IMR-90 (cell line): ENCODE measurements at regions not wholly inside any gene's neighbourhood (a gene's known extent, or its start where the extent isn't known, plus 50 kb on each side); places are given as distances from the start of the nearest gene placed in this dataset.

ENCODE experiments used
- ATAC-seq: fragments of 200-7000 bp; cut with Tn5 transposase; 2 replicates; pipeline ENCODE4 v1.9.1; 2020; ENCODE audit warnings: low read depth, mild to moderate bottlenecking, moderate library complexity
- BruUV-seq: library from RNA; stranded (reverse); fragments of 400-500 nt; replicated peaks from 2 replicates; lab custom pipeline; 2021; lab: Mats Ljungman, UMichigan
- CTCF ChIA-PET: fragments of 300-600 bp; formaldehyde crosslinking; extraction: SDS; loops from one replicate; lab custom pipeline; 2021; ENCODE audit warnings: antibody characterized with exemption; lab: Yijun Ruan, JAX
- POLR2A ChIA-PET: fragments of 300-600 bp; sonication (Branson Sonifier 250); formaldehyde crosslinking; loops from one replicate; lab custom pipeline; 2022; ENCODE audit warnings: antibody characterized with exemption; ENCODE audit not compliant: unreplicated experiment; lab: Charles Lee
- DNase-seq: peaks from one replicate; pipeline ENCODE4 v3.0.0; 2013
- H2AFZ ChIP-seq: replicated peaks from 2 replicates; pipeline ENCODE3; 2013; ENCODE audit warnings: low read length, mild to moderate bottlenecking; ENCODE audit not compliant: poor library complexity
- H2AK5ac ChIP-seq: 2 replicates; pipeline ENCODE4 v1.6.1; 2013; ENCODE audit warnings: low read depth, low read length, inconsistent platforms
- H2AK9ac ChIP-seq: replicated peaks from 2 replicates; pipeline ENCODE3; 2013; ENCODE audit warnings: mild to moderate bottlenecking, low read depth, low read length, moderate library complexity; ENCODE audit not compliant: poor library complexity
- H2BK120ac ChIP-seq: 2 replicates; pipeline ENCODE4 v1.6.1; 2013; ENCODE audit warnings: low read depth, low read length, inconsistent platforms
- H2BK15ac ChIP-seq: 3 replicates; pipeline ENCODE4 v1.6.1; 2013; ENCODE audit warnings: low read depth, low read length, inconsistent platforms
- H2BK20ac ChIP-seq: 2 replicates; pipeline ENCODE4 v1.6.1; 2013; ENCODE audit warnings: low read depth, mild to moderate bottlenecking, inconsistent platforms, low read length, moderate library complexity
- H2BK5ac ChIP-seq: 2 replicates; pipeline ENCODE4 v1.6.1; 2013; ENCODE audit warnings: mild to moderate bottlenecking, low read depth, low read length, inconsistent platforms; ENCODE audit not compliant: poor library complexity, severe bottlenecking
- H3K14ac ChIP-seq: replicated peaks from 2 replicates; pipeline ENCODE4 v1.6.1; 2013; ENCODE audit warnings: low read depth, low read length, inconsistent platforms
- H3K18ac ChIP-seq: 2 replicates; pipeline ENCODE4 v1.6.1; 2013; ENCODE audit warnings: low read depth, low read length, control low read depth
- H3K23ac ChIP-seq: 2 replicates; pipeline ENCODE4 v1.6.1; 2013; ENCODE audit warnings: low read depth, low read length, inconsistent platforms
- H3K27ac ChIP-seq: 2 replicates; pipeline ENCODE4 v1.5.1; 2013; ENCODE audit warnings: mild to moderate bottlenecking, control low read depth, low read length; ENCODE audit not compliant: insufficient read depth
- H3K27me3 ChIP-seq: 2 replicates; pipeline ENCODE4 v1.6.1; 2013; ENCODE audit warnings: low read length; ENCODE audit not compliant: control insufficient read depth, insufficient read depth
- H3K36me3 ChIP-seq: 2 replicates; pipeline ENCODE4 v1.6.1; 2013; ENCODE audit warnings: low read length, mixed read lengths; ENCODE audit not compliant: control insufficient read depth, insufficient read depth
- H3K4ac ChIP-seq: 2 replicates; pipeline ENCODE4 v1.6.1; 2013; ENCODE audit warnings: low read depth, low read length, inconsistent platforms
- H3K4me1 ChIP-seq: 2 replicates; pipeline ENCODE4 v1.6.1; 2013; ENCODE audit warnings: low read length, mixed read lengths; ENCODE audit not compliant: control insufficient read depth, insufficient read depth
- H3K4me2 ChIP-seq: 2 replicates; pipeline ENCODE4 v1.6.1; 2013; ENCODE audit warnings: low read depth, mild to moderate bottlenecking, control low read depth, low read length, moderate library complexity
- H3K4me3 ChIP-seq: 2 replicates; pipeline ENCODE4 v1.5.1; 2013; ENCODE audit warnings: low read depth, mild to moderate bottlenecking, control low read depth, low read length, moderate library complexity; ENCODE audit not compliant: insufficient read depth
- H3K56ac ChIP-seq: 2 replicates; pipeline ENCODE4 v1.6.1; 2013; ENCODE audit warnings: low read length, inconsistent platforms; ENCODE audit not compliant: insufficient read depth; ENCODE audit errors: extremely low read depth
- H3K79me1 ChIP-seq, 2 experiments: 2 replicates each; pipeline ENCODE4 v1.6.1; 2013; ENCODE audit warnings: low read length in 2 of 2, inconsistent platforms in 1 of 2, low read depth in 1 of 2
- H3K9ac ChIP-seq: 2 replicates; pipeline ENCODE4 v1.6.1; 2013; ENCODE audit warnings: low read depth, low read length, control low read depth
- H3K9me1 ChIP-seq: 2 replicates; pipeline ENCODE4 v1.6.1; 2013; ENCODE audit warnings: low read length, inconsistent platforms; ENCODE audit not compliant: insufficient read depth
- H3K9me3 ChIP-seq: 2 replicates; pipeline ENCODE4 v1.6.1; 2013; ENCODE audit warnings: low read length; ENCODE audit not compliant: control insufficient read depth, insufficient read depth
- H4K20me1 ChIP-seq: 2 replicates; pipeline ENCODE4 v1.6.1; 2013; ENCODE audit warnings: low read length, inconsistent platforms; ENCODE audit not compliant: insufficient read depth
- H4K5ac ChIP-seq: 2 replicates; pipeline ENCODE4 v1.6.1; 2013; ENCODE audit warnings: mild to moderate bottlenecking, low read depth, low read length, control low read depth
- H4K8ac ChIP-seq, 2 experiments: 2 replicates each; pipeline ENCODE4 v1.6.1; 2013; ENCODE audit warnings: low read depth in 2 of 2, low read length in 2 of 2, control low read depth in 1 of 2, inconsistent platforms in 1 of 2
- H4K91ac ChIP-seq: 2 replicates; pipeline ENCODE4 v1.6.1; 2013; ENCODE audit warnings: low read depth, low read length, inconsistent platforms; ENCODE audit not compliant: insufficient read depth
- BHLHE40 ChIP-seq: fragments of 150-350 bp; IDR thresholded peaks from 2 replicates; pipeline ENCODE4 v1.6.1; 2016; ENCODE audit warnings: mild to moderate bottlenecking, low read depth, low read length
- CEBPB ChIP-seq: IDR thresholded peaks from 2 replicates; pipeline ENCODE4 v1.6.1; 2012; ENCODE audit warnings: low read depth, low read length, improper control_type of control experiment
- CHD1 ChIP-seq: IDR thresholded peaks from 2 replicates; pipeline ENCODE4 v1.6.1; 2012; ENCODE audit warnings: low read depth, low read length, improper control_type of control experiment
- FOS ChIP-seq: fragments of 150-350 bp; IDR thresholded peaks from 2 replicates; pipeline ENCODE4 v1.6.1; 2016; ENCODE audit warnings: low read depth, low read length
- MAFK ChIP-seq: IDR thresholded peaks from 2 replicates; pipeline ENCODE4 v1.6.1; 2012; ENCODE audit warnings: low read depth, low read length, improper control_type of control experiment
- MAZ ChIP-seq: IDR thresholded peaks from 2 replicates; pipeline ENCODE4 v1.6.1; 2012; ENCODE audit warnings: low read depth, mild to moderate bottlenecking, low read length, improper control_type of control experiment, moderate library complexity, borderline replicate concordance
- MXI1 ChIP-seq: IDR thresholded peaks from 2 replicates; pipeline ENCODE4 v1.6.1; 2012; ENCODE audit warnings: low read depth, mild to moderate bottlenecking, low read length, moderate library complexity, borderline replicate concordance
- NFE2L2 ChIP-seq: fragments of 150-350 bp; IDR thresholded peaks from 2 replicates; pipeline ENCODE4 v1.6.1; 2016; ENCODE audit warnings: low read depth, mild to moderate bottlenecking, low read length
- POLR2A ChIP-seq: IDR thresholded peaks from 2 replicates; pipeline ENCODE4 v1.6.1; 2012; ENCODE audit warnings: mild to moderate bottlenecking, low read depth, low read length
- RAD21 ChIP-seq: IDR thresholded peaks from 2 replicates; pipeline ENCODE4 v1.6.1; 2012; ENCODE audit warnings: low read length, improper control_type of control experiment
- RCOR1 ChIP-seq: IDR thresholded peaks from 2 replicates; pipeline ENCODE4 v1.6.1; 2012; ENCODE audit warnings: mild to moderate bottlenecking, low read length, improper control_type of control experiment; ENCODE audit not compliant: insufficient replicate concordance
- RFX5 ChIP-seq: IDR thresholded peaks from 2 replicates; pipeline ENCODE4 v1.8.0; 2012; ENCODE audit warnings: low read depth, mild to moderate bottlenecking, low read length, moderate library complexity
- SMC3 ChIP-seq: fragments of 150-350 bp; IDR thresholded peaks from 2 replicates; pipeline ENCODE4 v1.6.1; 2016; ENCODE audit warnings: low read depth, mild to moderate bottlenecking, antibody characterized with exemption, low read length, moderate library complexity
- WGBS, 2 experiments: methylation state at CpG; one replicate each; pipeline versions ENCODE4 v1.1.5 to v1.1.7; 2013; ENCODE audit warnings: missing lambda C conversion rate in 2 of 2; ENCODE audit not compliant: insufficient read length in 1 of 2; ENCODE audit errors: extremely low coverage in 2 of 2; 5-methylcytosine and 5-hydroxymethylcytosine counted together
- dilution Hi-C: fragments of 300-500 bp; cut with HindIII; formaldehyde crosslinking; loops from one replicate; pipeline ENCODE4 v1.14.3; 2018; ENCODE audit warnings: low sequenced_read_pairs; ENCODE audit not compliant: unreplicated experiment
- in situ Hi-C: fragments of 300-500 bp; cut with MboI; formaldehyde crosslinking; loops from 3 replicates; pipeline ENCODE4 v1.14.3; 2019; ENCODE audit warnings: low sequenced_read_pairs, inconsistent platforms, mixed read lengths
- intact Hi-C: fragments of 100-400 bp; cut with micrococcal nuclease; formaldehyde crosslinking; loops from 2 replicates; pipeline ENCODE4 v1.10.0; 2022
- TF ChIP-seq, protein P1 (sequence below): fragments of 150-350 bp; IDR thresholded peaks from 2 replicates; pipeline ENCODE4 v1.6.1; 2016; ENCODE audit warnings: low read depth, mild to moderate bottlenecking, low read length, moderate library complexity, borderline replicate concordance
- TF ChIP-seq, protein P2 (sequence below): fragments of 150-350 bp; IDR thresholded peaks from 2 replicates; pipeline ENCODE4 v1.6.1; 2017; ENCODE audit warnings: mild to moderate bottlenecking, antibody characterized with exemption, low read length, low read depth
- TF ChIP-seq, protein P3 (sequence below): conservative IDR thresholded peaks from 2 replicates; pipeline ENCODE4 v1.5.1; 2012; ENCODE audit warnings: mild to moderate bottlenecking, low read depth, low read length, improper control_type of control experiment

DNA sequence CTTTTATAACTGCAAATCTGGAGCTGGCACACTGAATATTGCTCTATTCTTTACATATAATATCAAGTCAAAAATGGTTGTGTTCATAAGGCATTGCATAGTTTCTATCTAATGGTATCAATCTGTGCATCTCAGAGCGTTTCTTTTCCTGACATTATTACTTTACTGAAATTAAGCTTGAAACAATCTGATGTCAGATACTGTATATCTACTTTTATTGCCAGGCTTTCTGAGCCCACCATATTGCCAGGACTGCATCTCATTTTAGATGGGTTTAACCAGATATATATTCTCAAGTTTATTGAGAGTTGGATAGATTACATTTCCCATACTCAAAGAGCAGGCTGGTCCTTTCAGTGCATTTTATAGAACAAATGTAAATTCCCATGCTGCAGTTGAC lies 122.7 kb upstream of the MEIS2 start:
- H4K20me1 ChIP-seq: no peaks in the 10 kb centered on the region
- H3K4me1 ChIP-seq: no peaks in the 10 kb centered on the region
- TF ChIP-seq RAD21 (no peak), MAZ (no peak), CHD1 (no peak), NFE2L2 (no peak), POLR2A (no peak), CEBPB (no peak), BHLHE40 (no peak), SMC3 (no peak), FOS (no peak), RCOR1 (no peak), MXI1 (no peak), MAFK (no peak), RFX5 (no peak)
- TF ChIP-seq, protein P1, sequence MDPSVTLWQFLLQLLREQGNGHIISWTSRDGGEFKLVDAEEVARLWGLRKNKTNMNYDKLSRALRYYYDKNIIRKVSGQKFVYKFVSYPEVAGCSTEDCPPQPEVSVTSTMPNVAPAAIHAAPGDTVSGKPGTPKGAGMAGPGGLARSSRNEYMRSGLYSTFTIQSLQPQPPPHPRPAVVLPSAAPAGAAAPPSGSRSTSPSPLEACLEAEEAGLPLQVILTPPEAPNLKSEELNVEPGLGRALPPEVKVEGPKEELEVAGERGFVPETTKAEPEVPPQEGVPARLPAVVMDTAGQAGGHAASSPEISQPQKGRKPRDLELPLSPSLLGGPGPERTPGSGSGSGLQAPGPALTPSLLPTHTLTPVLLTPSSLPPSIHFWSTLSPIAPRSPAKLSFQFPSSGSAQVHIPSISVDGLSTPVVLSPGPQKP: no peak
- TF ChIP-seq, protein P2, sequence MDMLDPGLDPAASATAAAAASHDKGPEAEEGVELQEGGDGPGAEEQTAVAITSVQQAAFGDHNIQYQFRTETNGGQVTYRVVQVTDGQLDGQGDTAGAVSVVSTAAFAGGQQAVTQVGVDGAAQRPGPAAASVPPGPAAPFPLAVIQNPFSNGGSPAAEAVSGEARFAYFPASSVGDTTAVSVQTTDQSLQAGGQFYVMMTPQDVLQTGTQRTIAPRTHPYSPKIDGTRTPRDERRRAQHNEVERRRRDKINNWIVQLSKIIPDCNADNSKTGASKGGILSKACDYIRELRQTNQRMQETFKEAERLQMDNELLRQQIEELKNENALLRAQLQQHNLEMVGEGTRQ: no peak
- TF ChIP-seq, protein P3, sequence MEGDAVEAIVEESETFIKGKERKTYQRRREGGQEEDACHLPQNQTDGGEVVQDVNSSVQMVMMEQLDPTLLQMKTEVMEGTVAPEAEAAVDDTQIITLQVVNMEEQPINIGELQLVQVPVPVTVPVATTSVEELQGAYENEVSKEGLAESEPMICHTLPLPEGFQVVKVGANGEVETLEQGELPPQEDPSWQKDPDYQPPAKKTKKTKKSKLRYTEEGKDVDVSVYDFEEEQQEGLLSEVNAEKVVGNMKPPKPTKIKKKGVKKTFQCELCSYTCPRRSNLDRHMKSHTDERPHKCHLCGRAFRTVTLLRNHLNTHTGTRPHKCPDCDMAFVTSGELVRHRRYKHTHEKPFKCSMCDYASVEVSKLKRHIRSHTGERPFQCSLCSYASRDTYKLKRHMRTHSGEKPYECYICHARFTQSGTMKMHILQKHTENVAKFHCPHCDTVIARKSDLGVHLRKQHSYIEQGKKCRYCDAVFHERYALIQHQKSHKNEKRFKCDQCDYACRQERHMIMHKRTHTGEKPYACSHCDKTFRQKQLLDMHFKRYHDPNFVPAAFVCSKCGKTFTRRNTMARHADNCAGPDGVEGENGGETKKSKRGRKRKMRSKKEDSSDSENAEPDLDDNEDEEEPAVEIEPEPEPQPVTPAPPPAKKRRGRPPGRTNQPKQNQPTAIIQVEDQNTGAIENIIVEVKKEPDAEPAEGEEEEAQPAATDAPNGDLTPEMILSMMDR: no peak
- no peak overlapping the region for H3K4me3 ChIP-seq
- ChIA-PET CTCF (no interaction called here), POLR2A (no interaction called here)
- H3K9ac ChIP-seq: no peak overlapping the region
- DNase-seq: no peak
- no TSS peak for BruUV-seq
- no peak overlapping the region for H4K91ac ChIP-seq
- H4K8ac ChIP-seq: no peak overlapping the region
- no peak overlapping the region for H2AFZ ChIP-seq
- H2BK5ac ChIP-seq: no peak overlapping the region
- H3K14ac ChIP-seq: no peak overlapping the region
- no peak overlapping the region for H3K56ac ChIP-seq
- WGBS, 2 experiments: no CpG with 5 or more reads among the region's 1 CpG
- ATAC-seq: no peak
- no peak overlapping the region for H4K5ac ChIP-seq
- no peak overlapping the region for H3K4ac ChIP-seq
- dilution Hi-C loops: no loop called here
- H3K9me3 ChIP-seq: no peaks in the 10 kb centered on the region
- no peak overlapping the region for H3K18ac ChIP-seq
- no peak overlapping the region for H2AK5ac ChIP-seq
- H3K27me3 ChIP-seq: peaks cover 2% of the 10 kb centered on the region; the same call in 1 of the 2 replicates
- H3K23ac ChIP-seq: no peak overlapping the region
- no peak overlapping the region for H2AK9ac ChIP-seq
- H3K4me2 ChIP-seq: no peak overlapping the region
- in situ Hi-C loops: no loop called here
- H3K79me1 ChIP-seq: no peaks in the 10 kb centered on the region
- intact Hi-C loops: no loop called here
- no peak overlapping the region for H2BK20ac ChIP-seq
- no peaks in the 10 kb centered on the region for H3K9me1 ChIP-seq
- H3K27ac ChIP-seq: no peak overlapping the region
- no peak overlapping the region for H2BK15ac ChIP-seq
- H3K36me3 ChIP-seq: no peaks in the 10 kb centered on the region
- H2BK120ac ChIP-seq: no peak overlapping the region
